Neural cell (in vitro differentiated cells): ENCODE measurements at regions not wholly inside any gene's neighbourhood (a gene's known extent, or its start where the extent isn't known, plus 50 kb on each side); places are given as distances from the start of the nearest gene placed in this dataset.

ENCODE experiments used
- H2AFZ ChIP-seq: fragments of 200-600, 300-800 bp; sonication (generic), shearing (Covaris generic); 2 replicates; pipeline ENCODE4 v1.6.0; 2014; ENCODE audit warnings: low read depth, mild to moderate bottlenecking, antibody characterized with exemption, low read length, moderate library complexity
- H3F3A ChIP-seq: fragments of 200-600 bp; shearing (Covaris generic); 2 replicates; pipeline ENCODE4 v1.6.1; 2016; ENCODE audit warnings: mild to moderate bottlenecking, moderate library complexity, mixed read lengths, antibody characterized with exemption, low read length; ENCODE audit not compliant: insufficient read depth, poor library complexity, severe bottlenecking
- H3K27ac ChIP-seq: fragments of 200-600, 300-800 bp; sonication (generic), shearing (Covaris generic); 2 replicates; pipeline ENCODE4 v1.5.1; 2014; ENCODE audit warnings: mild to moderate bottlenecking, low read length, moderate library complexity
- H3K27me3 ChIP-seq: fragments of 300-800, 200-600 bp; sonication (generic), shearing (Covaris generic); 2 replicates; pipeline ENCODE4 v1.6.0; 2014; ENCODE audit warnings: mild to moderate bottlenecking, low read depth, low read length, moderate library complexity; ENCODE audit not compliant: insufficient read depth
- H3K36me3 ChIP-seq: fragments of 300-800, 200-600 bp; sonication (generic), shearing (Covaris generic); 2 replicates; pipeline ENCODE4 v1.5.1; 2014; ENCODE audit warnings: mild to moderate bottlenecking, antibody characterized with exemption, low read length, moderate library complexity; ENCODE audit not compliant: insufficient read depth
- H3K4me2 ChIP-seq: fragments of 300-800, 200-600 bp; sonication (generic), shearing (Covaris generic); 2 replicates; pipeline ENCODE4 v1.6.0; 2014; ENCODE audit warnings: mild to moderate bottlenecking, low read length
- H3K4me3 ChIP-seq: fragments of 300-800, 200-600 bp; sonication (generic), shearing (Covaris generic); 2 replicates; pipeline ENCODE4 v1.5.1; 2014; ENCODE audit warnings: mild to moderate bottlenecking, low read length, moderate library complexity
- H3K79me2 ChIP-seq: fragments of 200-600 bp; shearing (Covaris generic); replicated peaks from 2 replicates; pipeline ENCODE4 v1.6.0; 2014; ENCODE audit warnings: mild to moderate bottlenecking, low read length, moderate library complexity; ENCODE audit not compliant: insufficient read depth
- H3K9ac ChIP-seq: fragments of 300-800, 200-600 bp; sonication (generic), shearing (Covaris generic); 2 replicates; pipeline ENCODE4 v1.6.1; 2016; ENCODE audit warnings: mild to moderate bottlenecking, low read length, mixed read lengths
- H3K9me2 ChIP-seq: fragments of 200-600 bp; shearing (Covaris generic); 2 replicates; pipeline ENCODE4 v1.6.1; 2016; ENCODE audit warnings: mild to moderate bottlenecking, low read length, mixed read lengths; ENCODE audit not compliant: insufficient read depth
- H3K9me3 ChIP-seq: fragments of 200-600, 300-800 bp; sonication (generic), shearing (Covaris generic); 2 replicates; pipeline ENCODE4 v1.6.1; 2016; ENCODE audit warnings: mild to moderate bottlenecking, mixed run types, low read length, moderate library complexity, mixed read lengths
- H4K20me1 ChIP-seq: fragments of 200-600 bp; shearing (Covaris generic); 2 replicates; pipeline ENCODE4 v1.6.1; 2016; ENCODE audit warnings: mild to moderate bottlenecking, mixed run types; ENCODE audit not compliant: insufficient read depth
- EP300 ChIP-seq: fragments of 450-650 bp; conservative IDR thresholded peaks from 2 replicates; pipeline ENCODE4 v1.6.1; 2014; ENCODE audit warnings: antibody characterized with exemption, mild to moderate bottlenecking, moderate library complexity; ENCODE audit not compliant: poor library complexity, severe bottlenecking
- EZH2 ChIP-seq: fragments of 200-600, 300-800 bp; shearing (Covaris generic), sonication (generic); IDR thresholded peaks from 2 replicates; pipeline ENCODE4 v1.6.1; 2014; ENCODE audit warnings: antibody characterized with exemption, low read length, borderline replicate concordance, mild to moderate bottlenecking; ENCODE audit not compliant: insufficient read depth, poor library complexity, severe bottlenecking
- MXI1 ChIP-seq: fragments of 450-650 bp; conservative IDR thresholded peaks from 2 replicates; pipeline ENCODE4 v1.6.1; 2014; ENCODE audit warnings: antibody characterized with exemption, mild to moderate bottlenecking; ENCODE audit not compliant: poor library complexity, severe bottlenecking
- POLR2AphosphoS5 ChIP-seq: IDR thresholded peaks from 2 replicates; pipeline ENCODE4 v1.6.1; 2012
- RAD21 ChIP-seq: fragments of 450-650 bp; conservative IDR thresholded peaks from 2 replicates; pipeline ENCODE4 v1.6.1; 2014; ENCODE audit warnings: antibody characterized with exemption, mild to moderate bottlenecking, moderate library complexity
- SMC3 ChIP-seq: fragments of 450-650 bp; conservative IDR thresholded peaks from 2 replicates; pipeline ENCODE4 v1.6.1; 2014; ENCODE audit warnings: antibody characterized with exemption, mild to moderate bottlenecking, moderate library complexity; ENCODE audit not compliant: poor library complexity
- TAF1 ChIP-seq: IDR thresholded peaks from 2 replicates; pipeline ENCODE4 v1.6.1; 2012; ENCODE audit warnings: low read depth
- TF ChIP-seq, protein P1 (sequence below): IDR thresholded peaks from 2 replicates; pipeline ENCODE4 v1.6.1; 2012; ENCODE audit warnings: borderline replicate concordance
- TF ChIP-seq, protein P2 (sequence below): fragments of 450-650 bp; IDR thresholded peaks from 2 replicates; pipeline ENCODE4 v1.5.1; 2014; ENCODE audit warnings: antibody characterized with exemption, mild to moderate bottlenecking, moderate library complexity; ENCODE audit not compliant: poor library complexity, severe bottlenecking

DNA sequence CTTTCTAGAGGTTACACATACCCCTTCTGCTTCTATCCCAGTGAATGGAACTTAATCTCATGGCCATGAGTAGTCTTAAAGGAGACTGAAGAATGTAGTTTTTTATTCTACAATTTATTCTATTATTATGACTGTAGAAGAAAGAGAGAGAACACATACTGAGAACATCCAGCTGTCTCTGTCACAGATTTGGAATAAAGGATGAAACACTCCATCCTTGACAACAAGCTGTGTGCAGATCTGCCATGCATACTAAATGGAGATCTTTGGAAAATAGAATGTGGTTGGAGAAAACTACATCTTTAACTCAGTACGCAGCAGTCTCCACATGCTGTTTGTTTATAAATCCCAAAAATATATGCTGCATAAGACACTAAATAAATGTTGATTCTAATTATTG is 54.1 kb upstream of the NUDT7 start:
- H3K27ac ChIP-seq = no peak overlapping the region
- H3K9ac ChIP-seq = no peak overlapping the region
- H3K9me2 ChIP-seq = no peaks in the 10 kb centered on the region
- no peak overlapping the region for H3K4me2 ChIP-seq
- no peaks in the 10 kb centered on the region for H3K9me3 ChIP-seq
- no peaks in the 10 kb centered on the region for H3K27me3 ChIP-seq
- H4K20me1 ChIP-seq = no peaks in the 10 kb centered on the region
- H3K79me2 ChIP-seq = no peaks in the 10 kb centered on the region
- H3K36me3 ChIP-seq = no peaks in the 10 kb centered on the region
- no peaks in the 10 kb centered on the region for H3F3A ChIP-seq
- H2AFZ ChIP-seq = no peak overlapping the region
- TF ChIP-seq SMC3 (no peak), MXI1 (no peak), EZH2 (no peak), POLR2AphosphoS5 (no peak), RAD21 (no peak), EP300 (no peak)
- TF ChIP-seq, protein P1, sequence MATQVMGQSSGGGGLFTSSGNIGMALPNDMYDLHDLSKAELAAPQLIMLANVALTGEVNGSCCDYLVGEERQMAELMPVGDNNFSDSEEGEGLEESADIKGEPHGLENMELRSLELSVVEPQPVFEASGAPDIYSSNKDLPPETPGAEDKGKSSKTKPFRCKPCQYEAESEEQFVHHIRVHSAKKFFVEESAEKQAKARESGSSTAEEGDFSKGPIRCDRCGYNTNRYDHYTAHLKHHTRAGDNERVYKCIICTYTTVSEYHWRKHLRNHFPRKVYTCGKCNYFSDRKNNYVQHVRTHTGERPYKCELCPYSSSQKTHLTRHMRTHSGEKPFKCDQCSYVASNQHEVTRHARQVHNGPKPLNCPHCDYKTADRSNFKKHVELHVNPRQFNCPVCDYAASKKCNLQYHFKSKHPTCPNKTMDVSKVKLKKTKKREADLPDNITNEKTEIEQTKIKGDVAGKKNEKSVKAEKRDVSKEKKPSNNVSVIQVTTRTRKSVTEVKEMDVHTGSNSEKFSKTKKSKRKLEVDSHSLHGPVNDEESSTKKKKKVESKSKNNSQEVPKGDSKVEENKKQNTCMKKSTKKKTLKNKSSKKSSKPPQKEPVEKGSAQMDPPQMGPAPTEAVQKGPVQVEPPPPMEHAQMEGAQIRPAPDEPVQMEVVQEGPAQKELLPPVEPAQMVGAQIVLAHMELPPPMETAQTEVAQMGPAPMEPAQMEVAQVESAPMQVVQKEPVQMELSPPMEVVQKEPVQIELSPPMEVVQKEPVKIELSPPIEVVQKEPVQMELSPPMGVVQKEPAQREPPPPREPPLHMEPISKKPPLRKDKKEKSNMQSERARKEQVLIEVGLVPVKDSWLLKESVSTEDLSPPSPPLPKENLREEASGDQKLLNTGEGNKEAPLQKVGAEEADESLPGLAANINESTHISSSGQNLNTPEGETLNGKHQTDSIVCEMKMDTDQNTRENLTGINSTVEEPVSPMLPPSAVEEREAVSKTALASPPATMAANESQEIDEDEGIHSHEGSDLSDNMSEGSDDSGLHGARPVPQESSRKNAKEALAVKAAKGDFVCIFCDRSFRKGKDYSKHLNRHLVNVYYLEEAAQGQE = no peak
- TF ChIP-seq, protein P2, sequence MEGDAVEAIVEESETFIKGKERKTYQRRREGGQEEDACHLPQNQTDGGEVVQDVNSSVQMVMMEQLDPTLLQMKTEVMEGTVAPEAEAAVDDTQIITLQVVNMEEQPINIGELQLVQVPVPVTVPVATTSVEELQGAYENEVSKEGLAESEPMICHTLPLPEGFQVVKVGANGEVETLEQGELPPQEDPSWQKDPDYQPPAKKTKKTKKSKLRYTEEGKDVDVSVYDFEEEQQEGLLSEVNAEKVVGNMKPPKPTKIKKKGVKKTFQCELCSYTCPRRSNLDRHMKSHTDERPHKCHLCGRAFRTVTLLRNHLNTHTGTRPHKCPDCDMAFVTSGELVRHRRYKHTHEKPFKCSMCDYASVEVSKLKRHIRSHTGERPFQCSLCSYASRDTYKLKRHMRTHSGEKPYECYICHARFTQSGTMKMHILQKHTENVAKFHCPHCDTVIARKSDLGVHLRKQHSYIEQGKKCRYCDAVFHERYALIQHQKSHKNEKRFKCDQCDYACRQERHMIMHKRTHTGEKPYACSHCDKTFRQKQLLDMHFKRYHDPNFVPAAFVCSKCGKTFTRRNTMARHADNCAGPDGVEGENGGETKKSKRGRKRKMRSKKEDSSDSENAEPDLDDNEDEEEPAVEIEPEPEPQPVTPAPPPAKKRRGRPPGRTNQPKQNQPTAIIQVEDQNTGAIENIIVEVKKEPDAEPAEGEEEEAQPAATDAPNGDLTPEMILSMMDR = no peak
- no peak overlapping the region for H3K4me3 ChIP-seq

DNA sequence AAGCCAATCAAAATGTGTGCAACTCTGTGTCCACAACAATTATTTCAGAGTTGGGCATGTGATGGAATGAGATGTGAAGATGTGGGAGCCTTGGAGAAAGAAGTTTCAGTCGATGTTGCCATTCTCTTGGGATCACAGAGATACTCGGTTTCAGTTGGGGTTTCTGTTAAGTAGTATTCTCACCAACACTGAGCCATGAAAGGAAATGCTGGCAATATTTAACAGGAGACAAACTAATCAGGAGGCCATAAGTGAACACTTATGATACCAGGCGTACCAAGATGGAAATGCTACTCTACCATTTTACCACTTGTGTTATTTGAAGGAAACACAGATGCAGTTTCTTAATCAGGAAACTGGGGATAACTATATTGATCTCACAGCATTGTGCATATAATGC is 53.3 kb upstream of the NUDT7 start:
- no peaks in the 10 kb centered on the region for H3F3A ChIP-seq
- no peaks in the 10 kb centered on the region for H3K27me3 ChIP-seq
- no peak overlapping the region for H2AFZ ChIP-seq
- H3K79me2 ChIP-seq = no peaks in the 10 kb centered on the region
- no peak overlapping the region for H3K27ac ChIP-seq
- TF ChIP-seq EP300 (no peak), RAD21 (no peak), TAF1 (no peak), POLR2AphosphoS5 (no peak), SMC3 (no peak), EZH2 (no peak), MXI1 (no peak)
- TF ChIP-seq, protein P1 = no peak
- TF ChIP-seq, protein P2 = no peak
- no peaks in the 10 kb centered on the region for H3K36me3 ChIP-seq
- no peaks in the 10 kb centered on the region for H3K9me3 ChIP-seq
- no peaks in the 10 kb centered on the region for H4K20me1 ChIP-seq
- H3K4me3 ChIP-seq = no peak overlapping the region
- no peaks in the 10 kb centered on the region for H3K9me2 ChIP-seq
- H3K4me2 ChIP-seq = no peak overlapping the region
- H3K9ac ChIP-seq = no peak overlapping the region
